ENCODE measurements at regions not wholly inside any gene's neighbourhood (a gene's known extent, or its start where the extent isn't known, plus 50 kb on each side); places are given as distances from the start of the nearest gene placed in this dataset.

DNA sequence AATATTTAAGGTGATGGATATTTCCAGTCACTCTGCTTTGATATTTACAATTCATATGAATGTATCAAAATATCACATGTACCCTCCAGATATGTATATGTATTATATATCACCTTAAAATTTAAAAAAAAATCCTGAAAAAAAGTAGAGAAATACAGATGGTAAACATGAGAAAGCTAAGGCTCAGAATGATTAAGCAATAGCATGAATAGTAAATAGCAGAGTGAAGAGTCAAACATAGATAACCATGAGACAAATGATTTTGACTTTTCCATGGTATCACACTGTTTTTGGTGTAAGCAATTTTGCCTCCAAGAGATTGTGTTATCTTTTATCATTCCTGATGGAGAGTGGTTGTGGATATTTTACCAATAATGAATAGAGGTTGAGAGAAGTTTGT is 868.8 kb downstream of the CDH11 start:
- TF ChIP-seq, protein P1, sequence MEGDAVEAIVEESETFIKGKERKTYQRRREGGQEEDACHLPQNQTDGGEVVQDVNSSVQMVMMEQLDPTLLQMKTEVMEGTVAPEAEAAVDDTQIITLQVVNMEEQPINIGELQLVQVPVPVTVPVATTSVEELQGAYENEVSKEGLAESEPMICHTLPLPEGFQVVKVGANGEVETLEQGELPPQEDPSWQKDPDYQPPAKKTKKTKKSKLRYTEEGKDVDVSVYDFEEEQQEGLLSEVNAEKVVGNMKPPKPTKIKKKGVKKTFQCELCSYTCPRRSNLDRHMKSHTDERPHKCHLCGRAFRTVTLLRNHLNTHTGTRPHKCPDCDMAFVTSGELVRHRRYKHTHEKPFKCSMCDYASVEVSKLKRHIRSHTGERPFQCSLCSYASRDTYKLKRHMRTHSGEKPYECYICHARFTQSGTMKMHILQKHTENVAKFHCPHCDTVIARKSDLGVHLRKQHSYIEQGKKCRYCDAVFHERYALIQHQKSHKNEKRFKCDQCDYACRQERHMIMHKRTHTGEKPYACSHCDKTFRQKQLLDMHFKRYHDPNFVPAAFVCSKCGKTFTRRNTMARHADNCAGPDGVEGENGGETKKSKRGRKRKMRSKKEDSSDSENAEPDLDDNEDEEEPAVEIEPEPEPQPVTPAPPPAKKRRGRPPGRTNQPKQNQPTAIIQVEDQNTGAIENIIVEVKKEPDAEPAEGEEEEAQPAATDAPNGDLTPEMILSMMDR (IDR thresholded peaks at IDR 0.05; ENCODE audit: low read length), result no peak
- TF ChIP-seq EZH2phosphoT487 (IDR thresholded peaks at IDR 0.05; ENCODE audit: low read length), result no peak
